Kidney epithelial cell (primary cell): ENCODE measurements at regions not wholly inside any gene's neighbourhood (a gene's known extent, or its start where the extent isn't known, plus 50 kb on each side); places are given as distances from the start of the nearest gene placed in this dataset.

Experiments
- DNase-seq: peaks from one replicate; pipeline ENCODE4 v3.0.0-alpha.2; 2010; ENCODE audit warnings: low read depth
- H3K27me3 ChIP-seq: 2 replicates; pipeline ENCODE4 v1.6.0; 2011; ENCODE audit warnings: low read length; ENCODE audit not compliant: control insufficient read depth, insufficient read depth
- H3K36me3 ChIP-seq: 2 replicates; pipeline ENCODE4 v1.5.1; 2011; ENCODE audit warnings: low read length; ENCODE audit not compliant: control insufficient read depth, insufficient read depth
- H3K4me3 ChIP-seq: 2 replicates; pipeline ENCODE4 v1.5.1; 2011; ENCODE audit warnings: low read depth, mild to moderate bottlenecking, control low read depth, low read length
- CTCF ChIP-seq: IDR thresholded peaks from 2 replicates; pipeline ENCODE4 v1.5.1; 2011; ENCODE audit warnings: mild to moderate bottlenecking, moderate library complexity, low read length, control low read depth, inconsistent platforms; ENCODE audit not compliant: insufficient read depth, poor library complexity, severe bottlenecking

GRCh38 chr1:199291022-199291740 lies 652.3 kb downstream of the PTPRC start:
- H3K36me3 ChIP-seq, result no peaks in the 10 kb centered on the region
- DNase-seq, result no peak
- no peaks in the 10 kb centered on the region for H3K27me3 ChIP-seq
- H3K4me3 ChIP-seq, result no peak overlapping the region
- no peak for TF ChIP-seq CTCF

- no peak for DNase-seq
- TF ChIP-seq CTCF, result no peak
- no peaks in the 10 kb centered on the region for H3K36me3 ChIP-seq
- no peaks in the 10 kb centered on the region for H3K27me3 ChIP-seq
- H3K4me3 ChIP-seq, result no peak overlapping the region
Measured at GRCh38 chr1:199292896-199293295, 654.1 kb downstream of the PTPRC start.

GRCh38 chr1:199295107-199295506 lies 656.3 kb downstream of the PTPRC start:
- Histone ChIP-seq H3K36me3 (no peaks in the 10 kb centered on the region), H3K27me3 (no peaks in the 10 kb centered on the region), H3K4me3 (no peak overlapping the region)
- no peak for TF ChIP-seq CTCF
- no peak for DNase-seq

GRCh38 chr1:199297174-199297573 lies 658.3 kb downstream of the PTPRC start:
- Histone ChIP-seq H3K4me3 (no peak overlapping the region), H3K36me3 (no peaks in the 10 kb centered on the region), H3K27me3 (no peaks in the 10 kb centered on the region)
- no peak for DNase-seq
- no peak for TF ChIP-seq CTCF

GRCh38 chr1:199297887-199298286 lies 659.0 kb downstream of the PTPRC start:
- no peak for TF ChIP-seq CTCF
- Histone ChIP-seq H3K36me3 (no peaks in the 10 kb centered on the region), H3K27me3 (no peaks in the 10 kb centered on the region), H3K4me3 (no peak overlapping the region)
- DNase-seq, result no peak

- no peak for DNase-seq
- no peak for TF ChIP-seq CTCF
- Histone ChIP-seq H3K27me3 (no peaks in the 10 kb centered on the region), H3K4me3 (no peak overlapping the region), H3K36me3 (no peaks in the 10 kb centered on the region)
Measured at GRCh38 chr1:199298825-199299224, 660.0 kb downstream of the PTPRC start.
